ENCODE measurements at regions not wholly inside any gene's neighbourhood (a gene's known extent, or its start where the extent isn't known, plus 50 kb on each side); places are given as distances from the start of the nearest gene placed in this dataset.

DNA sequence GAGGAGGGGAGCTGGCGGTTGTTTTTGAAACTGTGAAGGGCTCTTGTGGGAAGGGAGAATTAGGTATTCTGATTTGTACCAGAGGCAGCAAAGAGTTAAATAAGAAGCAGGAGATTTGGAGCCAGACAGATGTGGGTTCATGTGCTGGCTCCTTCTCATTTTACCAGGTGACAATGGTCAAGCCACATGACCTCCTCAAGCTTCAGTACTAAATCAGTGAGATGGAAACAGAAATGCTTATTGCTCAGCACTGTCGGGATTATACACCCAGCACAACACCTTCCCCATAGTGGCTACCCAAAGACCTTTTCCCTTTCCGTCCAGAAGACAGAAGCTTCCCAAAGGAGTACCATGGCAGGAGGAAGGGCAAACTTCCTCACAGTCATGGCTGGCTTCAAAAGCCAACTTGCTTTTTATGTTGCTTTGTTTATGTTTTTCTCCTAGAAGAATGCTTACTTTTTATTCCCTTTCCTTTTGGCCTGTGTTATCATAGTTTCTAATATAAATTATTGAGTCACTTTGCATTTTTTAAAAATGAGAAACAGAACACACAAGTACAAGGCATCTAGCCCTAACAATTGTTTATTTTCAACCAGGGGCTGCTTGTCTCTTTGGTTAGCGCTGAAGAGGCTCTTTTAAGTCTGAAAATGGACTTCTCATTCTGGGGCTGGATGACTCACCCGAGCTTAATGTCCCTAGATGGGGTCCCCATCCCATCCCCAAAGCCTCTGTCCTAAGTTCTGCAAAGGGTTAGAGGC is 181.5 kb upstream of the ZBED5 start:
- no peak for DNase-seq (ENCODE audit: low read depth)

- no peak for DNase-seq (ENCODE audit: low read depth)
These were observed 180.9 kb upstream of the ZBED5 start for GRCh38 chr11:11038782-11039181.

DNA sequence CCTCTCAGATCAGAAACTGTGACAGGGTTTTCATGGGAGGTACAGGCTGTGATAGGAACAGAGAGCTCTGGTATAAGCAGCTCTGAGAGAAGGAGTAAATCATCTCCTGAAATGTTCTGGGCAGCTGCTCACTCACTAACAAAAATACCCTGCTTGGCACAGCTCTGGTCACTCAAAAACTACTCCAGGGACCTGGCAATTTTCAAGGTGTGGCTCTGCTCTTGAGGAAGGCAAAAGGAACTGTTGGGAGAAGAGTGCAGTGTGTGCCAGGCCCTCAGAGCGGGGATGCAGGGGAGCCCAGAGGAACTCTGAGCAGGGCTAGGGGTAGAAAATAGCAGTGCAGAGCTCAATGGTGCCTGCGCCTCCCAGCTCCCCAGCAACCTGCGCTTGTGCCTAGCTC is 180.5 kb upstream of the ZBED5 start:
- DNase-seq (ENCODE audit: low read depth), result no peak

- peak; percentile 53 for DNase-seq (ENCODE audit: low read depth)
These were observed 179.2 kb upstream of the ZBED5 start for GRCh38 chr11:11036848-11037732.

- no peak for DNase-seq (ENCODE audit: low read depth)
These were observed 178.5 kb upstream of the ZBED5 start for GRCh38 chr11:11036185-11036847.

DNA sequence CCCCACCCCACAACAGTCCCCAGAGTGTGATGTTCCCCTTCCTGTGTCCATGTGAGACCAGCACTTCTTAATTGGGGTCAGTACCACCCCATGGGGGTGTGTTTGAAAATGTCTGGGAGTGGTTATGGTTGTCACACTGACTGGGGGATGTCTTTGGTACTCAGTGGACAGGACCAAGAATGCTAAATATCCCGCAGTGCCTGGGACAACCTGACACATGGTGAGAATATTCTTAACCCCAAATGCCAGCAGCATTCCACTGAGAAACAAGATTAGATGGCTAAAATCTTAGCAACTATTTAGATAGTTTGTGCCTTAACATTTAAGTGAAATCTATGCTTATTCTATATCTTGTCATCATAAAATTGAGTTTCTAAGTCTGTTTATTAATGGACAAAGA is 177.5 kb upstream of the ZBED5 start:
- DNase-seq (ENCODE audit: low read depth), result no peak

GRCh38 chr11:11034476-11034875 is 176.6 kb upstream of the ZBED5 start:
- no peak for DNase-seq (ENCODE audit: low read depth)

GRCh38 chr11:11032066-11032465 is 174.2 kb upstream of the ZBED5 start:
- DNase-seq (ENCODE audit: low read depth), result no peak

DNA sequence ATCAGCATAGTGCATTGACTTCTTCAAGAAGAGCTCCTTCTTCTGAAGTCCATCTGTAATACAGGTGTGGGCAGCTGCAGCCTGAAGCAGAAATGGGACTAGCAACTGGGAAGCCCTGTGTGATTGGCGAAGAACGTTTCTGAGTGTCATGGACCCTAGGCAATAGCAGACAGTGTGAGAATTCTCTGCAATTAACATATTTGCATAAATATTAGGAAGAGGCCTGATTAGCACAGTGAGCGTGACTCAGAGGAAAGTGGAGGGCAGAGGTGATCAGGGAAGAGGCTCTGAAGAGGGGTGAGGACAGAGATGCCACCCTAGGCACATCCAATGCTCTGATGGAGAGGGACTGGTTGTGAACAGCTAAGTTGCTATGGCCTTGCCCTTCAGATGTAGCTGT is 171.2 kb upstream of the ZBED5 start:
- DNase-seq (ENCODE audit: low read depth), result no peak

GRCh38 chr11:11028017-11028692 is 170.3 kb upstream of the ZBED5 start:
- DNase-seq (ENCODE audit: low read depth), result peak; percentile 65

GRCh38 chr11:11027288-11027687 is 169.4 kb upstream of the ZBED5 start:
- peak; percentile 18 for DNase-seq (ENCODE audit: low read depth)

DNA sequence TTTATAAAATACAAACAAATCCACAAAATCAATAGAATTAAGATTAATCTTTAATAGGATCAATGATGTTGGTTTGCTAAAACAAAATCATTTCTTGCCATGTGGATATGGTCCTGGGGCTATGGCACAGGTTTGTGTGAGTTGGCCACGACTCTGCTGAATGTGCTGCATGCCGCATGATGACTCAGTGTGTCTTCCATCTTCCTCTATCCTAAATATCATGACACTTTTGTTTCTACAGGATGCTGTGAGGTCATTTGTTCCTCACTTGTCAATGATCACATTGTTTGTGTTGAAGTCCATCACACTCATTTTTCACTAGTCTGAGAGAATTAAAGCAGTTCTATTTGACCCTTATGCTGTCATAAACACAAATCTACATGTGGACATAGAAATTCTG is 167.2 kb upstream of the ZBED5 start:
- peak; percentile 54 for DNase-seq (ENCODE audit: low read depth)

DNA sequence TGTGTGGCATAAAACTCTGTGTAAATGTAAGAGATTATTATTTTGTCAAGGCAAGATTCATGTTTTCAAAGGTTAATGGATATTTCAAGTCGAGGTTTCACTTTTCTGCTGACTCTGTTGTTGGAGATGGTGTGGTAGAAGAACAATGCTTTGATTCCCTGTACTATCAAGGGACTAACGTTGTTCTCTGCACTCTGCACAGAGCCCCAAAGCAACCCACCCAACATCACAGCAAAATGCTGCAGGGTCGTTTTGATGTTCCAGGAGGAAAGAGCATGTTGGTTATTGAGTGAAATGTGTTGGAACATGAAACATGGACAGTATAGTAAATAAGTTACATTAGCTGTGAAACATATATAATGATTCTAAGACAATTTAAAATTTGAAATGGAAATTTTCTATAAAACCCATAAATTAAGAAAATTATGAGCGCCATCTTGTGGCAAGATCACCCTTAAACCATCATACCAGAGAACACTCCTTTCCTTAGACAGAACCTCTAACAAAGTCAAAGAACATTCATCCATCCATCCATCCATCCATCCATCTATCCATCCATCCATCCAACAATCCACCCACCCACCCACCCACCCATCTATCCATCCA is 164.4 kb upstream of the ZBED5 start:
- no peak for DNase-seq (ENCODE audit: low read depth)

- no peak for DNase-seq (ENCODE audit: low read depth)
These were observed 163.7 kb upstream of the ZBED5 start for GRCh38 chr11:11021563-11021962.

DNA sequence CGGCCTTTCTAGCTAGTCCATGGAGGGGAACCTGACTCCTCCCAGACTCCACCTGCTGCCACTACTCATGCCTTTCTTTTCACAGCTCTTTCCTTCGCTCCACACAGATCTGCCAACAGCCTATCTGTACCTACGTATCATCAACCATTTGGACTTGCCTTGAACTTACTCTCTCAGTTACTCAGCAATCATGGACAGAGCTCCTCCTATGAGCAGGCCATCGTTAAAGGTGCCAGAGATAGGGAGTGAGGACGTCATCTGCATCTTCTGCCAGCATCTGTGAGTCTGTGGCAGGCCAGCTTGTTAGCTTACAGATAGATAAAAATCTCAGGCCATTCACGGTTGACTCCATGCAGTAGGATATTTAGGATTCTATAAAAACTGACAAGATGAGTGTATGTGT is 162.9 kb upstream of the ZBED5 start:
- no peak for DNase-seq (ENCODE audit: low read depth)

- DNase-seq (ENCODE audit: low read depth), result no peak
These were observed 162.4 kb upstream of the ZBED5 start for GRCh38 chr11:11020219-11020726.

DNA sequence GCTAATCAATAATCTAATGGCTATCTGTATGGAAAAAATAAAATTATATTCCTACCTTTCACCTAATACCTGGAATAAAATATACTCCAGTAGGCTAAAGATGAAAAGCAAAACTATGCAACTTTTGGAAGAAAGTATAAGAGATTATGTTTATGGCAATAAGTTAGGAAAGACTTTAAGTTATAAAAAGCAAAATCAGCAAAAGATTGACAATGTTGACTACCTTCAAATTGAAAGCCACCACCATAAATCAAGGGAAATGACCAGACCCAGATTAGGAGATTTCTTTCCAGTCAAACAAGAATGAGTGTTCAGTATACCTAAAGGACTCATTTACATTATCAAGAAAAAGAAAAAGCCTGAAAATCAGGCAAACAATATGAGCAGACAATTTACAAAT is 159.1 kb upstream of the ZBED5 start:
- no peak for DNase-seq (ENCODE audit: low read depth)

- no peak for DNase-seq (ENCODE audit: low read depth)
These were observed 158.2 kb upstream of the ZBED5 start for GRCh38 chr11:11016068-11016467.

DNA sequence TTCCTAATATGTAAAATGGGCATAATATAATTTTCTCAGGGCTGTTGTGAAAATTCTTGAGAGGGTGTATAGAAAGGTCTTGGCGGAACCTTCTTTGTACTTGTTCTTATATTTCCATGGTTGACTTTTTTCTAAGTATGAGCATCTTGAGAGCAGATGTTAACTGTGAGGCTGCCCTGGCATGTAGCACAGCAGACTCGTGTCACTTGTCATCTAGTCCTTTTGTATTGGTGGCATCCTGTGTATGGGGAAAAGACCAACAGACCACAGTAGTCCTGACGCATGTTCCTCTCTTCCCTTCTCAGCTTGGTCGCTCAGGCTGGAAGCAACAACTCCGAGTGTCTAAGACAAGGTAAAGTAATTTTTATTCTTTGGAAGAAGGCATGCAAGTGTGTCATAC is 153.8 kb upstream of the ZBED5 start:
- no peak for DNase-seq (ENCODE audit: low read depth)

DNA sequence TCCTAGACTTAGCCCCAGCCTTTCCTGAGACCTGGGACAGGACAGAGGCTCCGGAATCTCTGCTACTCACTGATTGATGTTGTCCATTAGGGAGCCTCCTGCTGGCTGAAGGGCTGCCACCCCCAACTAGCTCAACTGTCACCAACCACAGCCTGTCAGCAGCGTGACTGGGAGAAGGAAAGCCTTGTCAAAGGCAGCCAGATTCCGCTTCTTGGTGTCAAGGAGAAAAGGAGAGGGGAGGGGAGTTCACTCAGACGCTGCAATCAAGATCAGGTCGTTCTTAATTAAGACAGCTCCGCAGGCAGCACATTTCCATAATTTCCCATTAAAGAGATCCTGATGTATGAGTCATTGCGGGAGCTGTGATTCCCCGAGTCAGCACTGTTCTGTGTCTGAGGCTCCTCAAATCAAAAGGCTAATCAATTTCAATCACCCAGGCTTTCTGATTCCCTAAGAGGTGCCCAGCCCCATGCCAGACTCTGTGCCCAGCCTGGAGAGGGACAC is 152.8 kb upstream of the ZBED5 start:
- peak; percentile 34 for DNase-seq (ENCODE audit: low read depth)

DNA sequence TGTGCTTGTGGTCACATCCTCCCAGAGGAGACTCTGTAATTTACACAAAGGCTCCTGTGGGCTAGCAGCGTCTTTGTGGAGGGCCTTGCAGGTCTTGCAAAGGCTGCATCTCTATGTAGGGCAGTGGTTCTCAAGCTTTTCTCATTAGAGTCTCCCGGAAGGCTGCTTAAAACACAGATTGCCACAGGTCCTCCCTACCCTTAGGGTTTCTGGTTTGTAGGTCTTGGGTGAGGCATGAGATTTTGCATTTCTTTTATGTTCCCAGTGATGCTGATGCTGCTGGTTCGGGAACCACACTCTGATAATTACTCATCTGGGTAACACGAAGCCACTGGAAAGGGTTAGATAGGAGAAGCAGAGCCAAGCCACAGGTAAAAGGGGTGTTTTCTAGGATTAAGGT is 151.3 kb upstream of the ZBED5 start:
- no peak for DNase-seq (ENCODE audit: low read depth)
